ENCODE measurements at regions not wholly inside any gene's neighbourhood (a gene's known extent, or its start where the extent isn't known, plus 50 kb on each side); places are given as distances from the start of the nearest gene placed in this dataset.

DNA sequence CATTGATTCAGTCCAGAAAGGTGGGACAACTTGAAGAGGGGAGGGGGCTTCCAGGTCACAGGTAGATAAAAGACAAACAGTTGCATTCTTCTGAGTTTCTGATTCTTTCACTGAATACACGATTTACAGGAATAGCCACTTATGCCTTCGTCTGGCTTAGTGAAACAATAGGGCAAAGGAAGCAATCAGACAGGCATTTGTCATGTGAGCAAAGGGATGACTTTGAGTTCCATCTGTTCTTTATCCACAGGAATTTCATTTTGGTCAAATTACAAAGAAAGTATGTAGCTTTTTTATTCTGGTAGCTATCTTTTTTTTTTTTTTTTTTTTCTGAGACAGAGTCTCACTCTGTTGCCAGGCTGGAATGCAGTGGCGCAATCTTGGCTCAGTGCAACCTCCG lies 202.5 kb downstream of the TTLL7 start:
- no CpG with 5 or more reads among the region's 4 CpGs for WGBS (ENCODE audit: insufficient coverage, low lambda C conversion rate)
- Histone ChIP-seq H3K27me3 (ENCODE audit: control insufficient read depth, insufficient read depth, low read length) (no peaks in the 10 kb centered on the region), H3K27ac (ENCODE audit: low read length) (no peak overlapping the region), H3K36me3 (ENCODE audit: control insufficient read depth, insufficient read depth, low read length) (no peaks in the 10 kb centered on the region), H3K9me3 (ENCODE audit: control insufficient read depth, low read depth, low read length) (no peaks in the 10 kb centered on the region), H3K4me1 (ENCODE audit: control insufficient read depth, insufficient read depth, low read length) (no peaks in the 10 kb centered on the region), H3K4me3 (ENCODE audit: low read length) (no peak overlapping the region)
- no peak for DNase-seq

DNA sequence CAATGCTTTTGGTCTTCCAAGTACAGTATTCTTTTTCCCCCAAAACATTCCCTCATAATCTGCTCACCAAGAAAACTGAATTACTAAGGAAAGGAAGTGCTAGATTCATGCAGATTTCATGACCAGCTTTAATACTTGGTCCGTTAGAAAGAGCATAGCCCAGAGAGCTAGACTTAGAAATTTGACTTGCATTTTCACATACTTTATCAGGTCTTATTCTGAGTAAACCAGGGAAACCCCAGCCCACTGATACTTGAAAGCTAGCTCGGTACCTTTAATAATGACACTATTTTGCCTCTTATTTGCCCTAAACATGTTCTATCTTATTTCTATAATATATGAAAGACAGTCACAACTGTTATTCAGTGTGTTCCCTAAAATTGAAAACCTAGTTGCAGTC lies 204.5 kb downstream of the TTLL7 start:
- no peak overlapping the region for H3K27ac ChIP-seq (ENCODE audit: low read length)
- no peaks in the 10 kb centered on the region for H3K4me1 ChIP-seq (ENCODE audit: control insufficient read depth, insufficient read depth, low read length)
- no peak overlapping the region for H3K4me3 ChIP-seq (ENCODE audit: low read length)
- no peak for DNase-seq
- WGBS (ENCODE audit: insufficient coverage, low lambda C conversion rate) = 100% methylated on average over 1 of the region's 2 CpGs
- no peaks in the 10 kb centered on the region for H3K9me3 ChIP-seq (ENCODE audit: control insufficient read depth, low read depth, low read length)
- H3K27me3 ChIP-seq (ENCODE audit: control insufficient read depth, insufficient read depth, low read length) = no peaks in the 10 kb centered on the region
- H3K36me3 ChIP-seq (ENCODE audit: control insufficient read depth, insufficient read depth, low read length) = no peaks in the 10 kb centered on the region

DNA sequence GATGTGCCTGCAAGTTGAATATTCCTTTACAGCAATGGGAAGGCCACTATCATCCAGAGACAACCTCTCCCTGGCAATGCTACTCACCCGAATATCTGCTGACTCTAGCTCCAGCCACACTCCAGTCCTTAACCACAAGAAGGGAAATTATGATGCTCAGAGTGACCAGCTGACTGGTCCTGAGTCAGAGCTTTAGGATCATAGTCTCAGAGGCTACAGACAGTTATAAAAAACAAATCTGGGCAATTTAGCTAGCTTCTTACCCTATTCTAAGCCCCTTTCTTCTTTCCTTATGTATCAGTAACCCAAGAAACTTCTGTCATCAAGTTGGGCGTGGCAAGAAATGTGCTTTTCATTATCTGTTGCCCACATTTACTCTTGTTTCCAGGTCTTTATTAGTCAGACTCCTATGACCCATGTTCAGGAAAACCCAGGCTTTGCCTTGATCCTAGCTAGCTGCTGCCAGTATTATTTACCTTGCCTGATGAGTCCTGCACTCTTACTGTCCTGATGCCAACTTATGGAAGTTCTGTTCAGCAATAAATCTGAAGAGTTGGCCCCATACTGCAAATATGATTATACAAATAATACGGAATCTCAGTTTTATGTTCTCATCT lies 207.0 kb downstream of the TTLL7 start:
- Histone ChIP-seq H3K36me3 (ENCODE audit: control insufficient read depth, insufficient read depth, low read length) (no peaks in the 10 kb centered on the region), H3K27ac (ENCODE audit: low read length) (no peak overlapping the region), H3K9me3 (ENCODE audit: control insufficient read depth, low read depth, low read length) (no peaks in the 10 kb centered on the region), H3K4me3 (ENCODE audit: low read length) (no peak overlapping the region), H3K27me3 (ENCODE audit: control insufficient read depth, insufficient read depth, low read length) (no peaks in the 10 kb centered on the region), H3K4me1 (ENCODE audit: control insufficient read depth, insufficient read depth, low read length) (no peaks in the 10 kb centered on the region)
- no peak for DNase-seq
- no CpG with 5 or more reads among the region's 3 CpGs for WGBS (ENCODE audit: insufficient coverage, low lambda C conversion rate)

DNA sequence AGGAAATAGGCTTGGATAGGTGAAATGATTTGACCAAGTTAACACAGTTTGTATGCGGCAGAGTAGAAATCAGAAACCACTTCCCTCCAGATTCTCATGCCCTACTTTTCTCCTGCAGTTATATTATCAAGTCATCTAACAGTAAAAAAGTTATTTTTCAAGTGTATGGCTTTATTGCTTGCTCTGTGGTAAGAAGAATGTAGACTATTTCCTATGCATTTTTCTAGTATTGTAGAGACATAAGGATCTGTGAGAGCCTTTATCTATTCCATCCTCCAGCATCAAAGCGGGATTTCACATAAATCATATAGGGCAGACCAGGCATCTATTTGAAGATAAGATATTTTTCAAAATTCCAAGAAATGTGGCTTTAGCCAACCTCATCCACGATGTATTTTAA lies 208.5 kb downstream of the TTLL7 start:
- no peak for DNase-seq
- Histone ChIP-seq H3K27me3 (ENCODE audit: control insufficient read depth, insufficient read depth, low read length) (no peaks in the 10 kb centered on the region), H3K9me3 (ENCODE audit: control insufficient read depth, low read depth, low read length) (no peaks in the 10 kb centered on the region), H3K27ac (ENCODE audit: low read length) (no peak overlapping the region), H3K4me1 (ENCODE audit: control insufficient read depth, insufficient read depth, low read length) (no peaks in the 10 kb centered on the region), H3K36me3 (ENCODE audit: control insufficient read depth, insufficient read depth, low read length) (no peaks in the 10 kb centered on the region), H3K4me3 (ENCODE audit: low read length) (no peak overlapping the region)
- WGBS (ENCODE audit: insufficient coverage, low lambda C conversion rate) = 70% methylated on average over 2 of the region's 3 CpGs

DNA sequence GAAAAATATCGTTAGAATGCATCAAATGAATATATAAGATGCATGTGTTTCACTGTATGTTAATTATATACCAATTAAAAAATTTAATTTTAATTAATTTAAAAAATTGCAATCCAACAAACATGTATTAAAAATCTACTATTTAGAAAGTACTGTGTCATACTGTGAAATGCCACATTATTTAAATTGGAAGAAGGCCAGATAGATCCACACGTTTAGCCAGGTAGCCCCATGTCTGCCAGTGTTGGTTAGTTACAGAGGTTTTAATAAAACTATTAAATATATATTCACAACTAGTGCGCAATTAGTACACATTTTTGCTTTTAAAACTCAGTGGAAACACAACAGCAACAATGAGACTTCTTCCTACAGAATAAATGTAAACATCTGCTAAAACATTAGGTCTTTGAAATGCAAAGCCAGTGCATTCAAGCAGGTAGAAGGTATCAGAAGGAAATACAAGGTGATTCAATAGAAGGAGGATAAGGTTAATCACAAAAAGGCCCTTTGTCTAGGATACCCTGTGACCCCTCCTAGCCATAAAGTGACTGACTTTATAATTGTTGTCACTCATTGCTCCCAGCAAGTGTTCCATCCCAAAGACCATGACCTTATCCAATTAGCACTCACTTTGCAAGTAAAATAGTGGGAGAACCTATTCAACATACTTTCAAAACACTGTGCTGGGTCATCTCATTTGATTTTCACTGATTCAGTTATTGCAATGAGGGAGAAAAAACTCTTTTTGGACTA lies 211.5 kb downstream of the TTLL7 start:
- H3K9me3 ChIP-seq (ENCODE audit: control insufficient read depth, low read depth, low read length) = no peaks in the 10 kb centered on the region
- WGBS (ENCODE audit: insufficient coverage, low lambda C conversion rate) = 100% methylated on average over 1 of the region's 3 CpGs
- no peak for DNase-seq
- no peaks in the 10 kb centered on the region for H3K4me1 ChIP-seq (ENCODE audit: control insufficient read depth, insufficient read depth, low read length)
- H3K4me3 ChIP-seq (ENCODE audit: low read length) = no peak overlapping the region
- H3K27me3 ChIP-seq (ENCODE audit: control insufficient read depth, insufficient read depth, low read length) = no peaks in the 10 kb centered on the region
- no peaks in the 10 kb centered on the region for H3K36me3 ChIP-seq (ENCODE audit: control insufficient read depth, insufficient read depth, low read length)
- no peak overlapping the region for H3K27ac ChIP-seq (ENCODE audit: low read length)

DNA sequence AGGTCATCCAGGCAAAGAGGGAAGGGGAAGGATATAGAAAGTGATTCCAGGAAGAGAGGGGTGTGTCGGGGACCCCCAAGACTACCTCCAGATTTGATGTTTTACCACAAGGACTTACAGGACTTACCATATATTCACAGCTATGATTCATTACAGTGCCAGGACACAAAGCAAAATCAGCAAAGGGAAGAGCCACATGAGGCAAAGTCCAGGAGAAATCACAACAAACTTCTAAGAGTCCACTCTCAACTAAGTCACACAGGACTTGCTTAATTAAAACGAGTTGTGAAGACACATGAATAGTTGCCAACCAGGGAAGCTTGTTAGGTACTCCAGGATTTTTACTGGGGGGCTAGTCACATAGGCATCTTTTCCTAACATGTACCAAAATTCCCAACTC lies 217.3 kb downstream of the TTLL7 start:
- Histone ChIP-seq H3K4me1 (ENCODE audit: control insufficient read depth, insufficient read depth, low read length) (no peaks in the 10 kb centered on the region), H3K27me3 (ENCODE audit: control insufficient read depth, insufficient read depth, low read length) (no peaks in the 10 kb centered on the region), H3K4me3 (ENCODE audit: low read length) (no peak overlapping the region), H3K9me3 (ENCODE audit: control insufficient read depth, low read depth, low read length) (no peaks in the 10 kb centered on the region), H3K36me3 (ENCODE audit: control insufficient read depth, insufficient read depth, low read length) (no peaks in the 10 kb centered on the region), H3K27ac (ENCODE audit: low read length) (no peak overlapping the region)
- no CpG with 5 or more reads among the region's 2 CpGs for WGBS (ENCODE audit: insufficient coverage, low lambda C conversion rate)
- DNase-seq = no peak

DNA sequence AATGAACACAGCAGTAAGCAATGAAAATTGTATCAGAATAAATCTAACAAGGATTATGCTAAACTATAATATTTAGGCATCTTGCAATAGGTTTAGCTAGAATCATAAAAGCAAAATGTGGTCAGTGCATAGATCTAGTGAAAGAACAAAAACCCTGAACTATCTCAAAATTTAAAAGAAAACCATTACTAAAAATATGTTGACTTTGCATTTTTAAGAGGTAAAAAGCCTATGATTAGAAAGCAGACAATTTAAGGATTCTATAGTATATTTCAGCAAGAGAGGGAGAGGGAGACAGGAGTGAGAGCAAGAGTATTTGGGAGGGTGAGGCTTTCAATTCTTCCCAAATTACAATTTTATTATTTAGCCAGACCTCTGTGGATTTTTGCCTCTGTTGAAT lies 219.4 kb downstream of the TTLL7 start:
- Histone ChIP-seq H3K27me3 (ENCODE audit: control insufficient read depth, insufficient read depth, low read length) (no peaks in the 10 kb centered on the region), H3K9me3 (ENCODE audit: control insufficient read depth, low read depth, low read length) (no peaks in the 10 kb centered on the region), H3K4me3 (ENCODE audit: low read length) (no peak overlapping the region), H3K36me3 (ENCODE audit: control insufficient read depth, insufficient read depth, low read length) (no peaks in the 10 kb centered on the region), H3K4me1 (ENCODE audit: control insufficient read depth, insufficient read depth, low read length) (no peaks in the 10 kb centered on the region), H3K27ac (ENCODE audit: low read length) (no peak overlapping the region)
- DNase-seq = no peak

DNA sequence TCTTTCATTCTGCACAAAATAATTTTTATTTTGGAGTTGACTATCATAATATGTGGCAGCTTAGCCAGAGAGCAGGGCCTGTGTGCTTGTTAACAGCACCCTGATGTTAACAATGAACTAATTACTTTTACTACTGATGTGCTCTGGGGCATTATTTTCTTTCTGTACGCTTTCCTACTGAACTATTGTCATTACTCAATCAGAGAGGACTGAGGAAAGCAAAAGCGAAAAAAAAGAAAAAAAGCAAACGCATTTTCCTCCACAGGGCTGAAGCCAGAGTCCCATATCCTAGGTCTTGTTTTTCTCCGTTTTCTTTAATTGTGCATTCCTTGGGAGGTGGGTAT lies 221.2 kb downstream of the TTLL7 start:
- no peaks in the 10 kb centered on the region for H3K4me1 ChIP-seq (ENCODE audit: control insufficient read depth, insufficient read depth, low read length)
- DNase-seq = no peak
- H3K4me3 ChIP-seq (ENCODE audit: low read length) = no peak overlapping the region
- H3K27ac ChIP-seq (ENCODE audit: low read length) = no peak overlapping the region
- no peaks in the 10 kb centered on the region for H3K36me3 ChIP-seq (ENCODE audit: control insufficient read depth, insufficient read depth, low read length)
- no peaks in the 10 kb centered on the region for H3K9me3 ChIP-seq (ENCODE audit: control insufficient read depth, low read depth, low read length)
- H3K27me3 ChIP-seq (ENCODE audit: control insufficient read depth, insufficient read depth, low read length) = no peaks in the 10 kb centered on the region
- 83% methylated on average over 2 of the region's 4 CpGs for WGBS (ENCODE audit: insufficient coverage, low lambda C conversion rate)

DNA sequence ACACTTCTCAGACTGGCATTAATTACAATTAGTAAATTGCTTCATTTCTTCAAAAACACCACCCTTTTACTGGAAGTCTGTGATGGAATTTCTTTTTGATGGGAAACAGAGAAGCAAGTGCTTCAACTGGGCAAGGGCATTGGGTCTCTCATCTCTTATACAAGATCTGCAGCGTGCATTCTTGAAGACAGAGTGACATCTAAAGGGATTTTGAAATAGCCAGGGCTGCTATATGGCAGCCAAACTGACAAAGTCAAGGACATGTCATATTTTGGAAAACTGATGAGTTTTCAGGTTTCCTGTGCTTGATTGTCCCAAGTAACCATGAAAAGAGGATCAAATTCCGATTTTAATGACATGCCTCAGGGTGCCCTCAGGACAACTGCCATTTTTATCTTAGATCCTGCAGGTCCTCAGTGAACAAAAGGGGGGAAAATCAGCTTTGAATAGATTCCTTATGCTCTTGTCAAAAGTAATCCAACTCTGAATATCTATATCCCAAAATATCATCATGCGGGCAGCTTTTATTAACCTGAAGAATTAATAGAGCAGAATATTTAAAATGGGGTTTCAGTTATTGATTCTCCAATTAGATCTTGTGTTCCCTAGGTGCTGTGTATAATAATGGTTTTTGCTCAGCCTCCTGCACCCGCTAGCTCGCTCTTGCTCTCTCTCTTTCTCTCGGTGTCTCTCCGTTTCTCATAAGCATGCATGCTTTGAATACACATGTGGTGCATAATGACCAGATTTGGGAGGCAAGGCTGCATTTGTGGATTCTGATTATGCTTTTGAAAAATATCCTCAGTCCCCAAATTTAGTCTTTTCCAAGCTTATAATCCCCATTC lies 221.8 kb downstream of the TTLL7 start:
- no peaks in the 10 kb centered on the region for H3K4me1 ChIP-seq (ENCODE audit: control insufficient read depth, insufficient read depth, low read length)
- no peaks in the 10 kb centered on the region for H3K27me3 ChIP-seq (ENCODE audit: control insufficient read depth, insufficient read depth, low read length)
- no CpG with 5 or more reads among the region's 7 CpGs for WGBS (ENCODE audit: insufficient coverage, low lambda C conversion rate)
- H3K9me3 ChIP-seq (ENCODE audit: control insufficient read depth, low read depth, low read length) = no peaks in the 10 kb centered on the region
- H3K27ac ChIP-seq (ENCODE audit: low read length) = no peak overlapping the region
- no peak for DNase-seq
- H3K36me3 ChIP-seq (ENCODE audit: control insufficient read depth, insufficient read depth, low read length) = no peaks in the 10 kb centered on the region
- H3K4me3 ChIP-seq (ENCODE audit: low read length) = no peak overlapping the region

DNA sequence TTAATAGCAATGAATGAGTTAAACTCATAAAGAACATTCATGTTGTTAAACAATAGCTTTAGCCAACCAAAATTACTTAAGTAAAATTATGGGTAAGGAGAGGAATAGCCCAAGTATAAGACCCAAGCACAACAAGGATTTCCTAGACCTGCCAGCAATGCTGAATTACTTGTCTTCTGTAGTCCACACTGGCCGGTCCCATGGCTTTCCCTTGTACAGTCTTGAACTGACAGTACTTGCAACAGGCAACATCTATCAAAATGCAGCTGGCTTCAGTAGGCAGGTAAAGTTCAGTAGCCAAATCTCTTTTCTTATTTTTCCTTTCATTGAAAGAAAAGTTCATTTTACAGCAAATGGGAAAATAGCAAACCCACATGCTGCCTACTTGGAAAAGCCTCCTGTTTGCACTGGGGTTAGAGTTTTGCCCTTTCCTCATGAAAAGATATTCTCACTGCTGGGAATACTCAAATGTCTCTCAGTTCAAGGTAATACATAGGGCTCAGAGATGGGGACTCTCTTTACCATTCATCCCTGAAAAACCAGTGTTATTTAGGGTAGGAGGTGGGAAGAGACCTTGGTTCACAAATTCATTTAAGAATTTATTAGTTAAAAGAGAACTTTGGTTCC lies 222.8 kb downstream of the TTLL7 start:
- no peaks in the 10 kb centered on the region for H3K27me3 ChIP-seq (ENCODE audit: control insufficient read depth, insufficient read depth, low read length)
- no peaks in the 10 kb centered on the region for H3K9me3 ChIP-seq (ENCODE audit: control insufficient read depth, low read depth, low read length)
- H3K27ac ChIP-seq (ENCODE audit: low read length) = no peak overlapping the region
- DNase-seq = no peak
- WGBS (ENCODE audit: insufficient coverage, low lambda C conversion rate) = no CpG with 5 or more reads among the region's 1 CpG
- no peaks in the 10 kb centered on the region for H3K36me3 ChIP-seq (ENCODE audit: control insufficient read depth, insufficient read depth, low read length)
- no peak overlapping the region for H3K4me3 ChIP-seq (ENCODE audit: low read length)
- no peaks in the 10 kb centered on the region for H3K4me1 ChIP-seq (ENCODE audit: control insufficient read depth, insufficient read depth, low read length)
